SW480 (cell line): ENCODE measurements at regions not wholly inside any gene's neighbourhood (a gene's known extent, or its start where the extent isn't known, plus 50 kb on each side); places are given as distances from the start of the nearest gene placed in this dataset.
"Not testable (repeated sequence)": the region's sequence is repeated elsewhere in the genome, so short reads cannot be mapped to it uniquely, and the experiment has no call there.

ENCODE experiments used
- DNase-seq: peaks from one replicate; pipeline ENCODE4 v3.0.0-alpha.2; 2016; ENCODE audit warnings: low spot score

DNA sequence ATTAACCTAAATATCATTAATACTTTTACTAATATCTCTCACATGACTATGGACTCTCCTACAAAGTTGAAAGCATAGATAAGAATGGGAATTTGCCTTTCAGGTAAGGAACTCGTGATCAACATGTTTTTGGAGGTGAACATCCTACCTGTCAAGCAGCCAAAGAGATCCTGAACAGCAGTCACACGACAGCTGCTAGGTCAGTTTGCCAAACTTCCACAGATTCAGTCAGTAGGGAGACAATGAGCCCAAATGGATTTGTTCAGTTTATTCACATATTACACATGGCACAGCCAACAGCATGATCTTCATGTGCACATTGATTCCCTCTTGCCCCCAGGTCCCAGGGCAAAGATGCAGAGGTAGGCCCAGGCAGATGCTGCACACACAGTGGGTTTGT is 86.1 kb upstream of the LOC128125822 start:
- no peak for DNase-seq

GRCh38 chr6:63487103-63487813 is 85.0 kb upstream of the LOC128125822 start:
- no peak for DNase-seq

DNA sequence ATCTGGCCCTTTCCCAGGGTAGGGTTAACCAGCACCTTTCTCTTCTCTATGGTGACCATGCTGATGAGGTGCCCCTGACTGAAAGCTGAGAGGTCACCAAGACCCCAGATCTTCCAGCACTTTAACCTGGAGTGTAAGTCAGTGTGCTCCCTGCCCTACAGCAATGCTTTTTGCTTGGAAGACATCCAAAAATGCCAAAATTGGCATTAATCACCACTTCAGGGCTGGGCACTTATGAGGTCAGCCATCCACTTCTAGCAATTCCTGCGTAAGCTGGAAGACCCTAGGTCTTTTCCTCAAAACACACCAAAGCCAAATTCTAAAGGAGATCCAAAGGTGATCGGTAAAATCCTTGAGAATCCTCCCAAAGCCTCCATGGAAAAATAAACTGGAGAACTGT is 81.2 kb upstream of the LOC128125822 start:
- no peak for DNase-seq

- no peak for DNase-seq
These were observed 79.8 kb upstream of the LOC128125822 start for GRCh38 chr6:63492476-63492875.

GRCh38 chr6:63493557-63493956 is 78.7 kb upstream of the LOC128125822 start:
- DNase-seq: no peak

DNA sequence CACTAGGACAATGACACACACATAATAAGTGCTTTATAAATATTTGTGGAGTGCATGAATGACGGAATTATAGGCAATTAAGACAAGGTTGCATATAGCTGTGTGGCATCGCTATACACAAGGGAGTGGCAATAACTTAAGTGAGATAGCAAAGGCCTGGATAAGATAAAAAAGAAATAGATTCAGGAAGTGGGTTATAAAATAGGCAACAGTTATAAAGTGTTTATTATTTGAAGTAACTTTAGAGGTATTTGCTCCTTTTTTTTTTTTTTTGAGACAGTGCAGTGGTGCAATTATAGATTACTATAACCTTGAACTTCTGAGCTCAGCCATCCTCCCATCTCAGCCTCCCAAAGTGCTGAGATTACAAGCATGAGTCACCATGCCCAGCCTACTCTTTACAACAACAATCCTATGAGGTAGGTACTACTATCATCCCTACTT is 75.9 kb upstream of the LOC128125822 start:
- no peak for DNase-seq

DNA sequence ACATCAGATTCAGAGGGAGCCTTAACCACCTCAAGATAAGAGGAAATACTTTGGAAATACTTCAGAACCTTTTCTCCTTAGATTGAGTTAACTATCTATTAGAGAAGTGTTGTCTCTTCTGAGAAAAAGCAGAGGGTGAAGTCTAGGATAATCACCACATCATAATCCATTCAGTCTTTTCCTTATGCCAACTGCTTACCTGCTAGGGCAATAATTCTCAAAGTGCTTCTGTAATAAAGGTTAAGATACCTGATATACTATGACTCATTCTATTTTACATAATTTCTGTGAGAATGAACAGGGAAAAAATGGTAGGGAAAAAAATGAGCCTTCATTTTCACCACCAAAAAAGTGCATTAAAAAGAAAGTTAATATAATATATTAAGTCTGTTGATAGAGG is 70.1 kb upstream of the LOC128125822 start:
- DNase-seq: no peak

DNA sequence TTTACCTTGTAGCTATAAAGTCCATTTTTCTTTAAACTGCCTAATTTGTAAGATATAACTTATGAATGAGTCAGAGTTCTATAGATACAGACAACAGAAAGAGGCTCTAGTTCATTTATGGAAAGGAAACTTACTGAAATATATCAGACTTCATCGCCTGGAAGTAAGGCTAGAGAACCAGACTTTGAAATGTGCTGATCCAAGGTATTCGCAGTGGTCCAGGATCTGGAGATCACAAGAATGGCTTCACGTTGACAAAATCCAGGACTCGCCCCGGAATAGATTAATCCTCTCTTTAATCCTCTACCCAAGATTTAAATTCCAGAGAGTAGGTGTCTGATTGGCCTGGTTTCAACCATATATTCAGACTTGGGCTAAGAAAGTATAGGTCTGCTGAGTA is 69.1 kb upstream of the LOC128125822 start:
- no peak for DNase-seq

DNA sequence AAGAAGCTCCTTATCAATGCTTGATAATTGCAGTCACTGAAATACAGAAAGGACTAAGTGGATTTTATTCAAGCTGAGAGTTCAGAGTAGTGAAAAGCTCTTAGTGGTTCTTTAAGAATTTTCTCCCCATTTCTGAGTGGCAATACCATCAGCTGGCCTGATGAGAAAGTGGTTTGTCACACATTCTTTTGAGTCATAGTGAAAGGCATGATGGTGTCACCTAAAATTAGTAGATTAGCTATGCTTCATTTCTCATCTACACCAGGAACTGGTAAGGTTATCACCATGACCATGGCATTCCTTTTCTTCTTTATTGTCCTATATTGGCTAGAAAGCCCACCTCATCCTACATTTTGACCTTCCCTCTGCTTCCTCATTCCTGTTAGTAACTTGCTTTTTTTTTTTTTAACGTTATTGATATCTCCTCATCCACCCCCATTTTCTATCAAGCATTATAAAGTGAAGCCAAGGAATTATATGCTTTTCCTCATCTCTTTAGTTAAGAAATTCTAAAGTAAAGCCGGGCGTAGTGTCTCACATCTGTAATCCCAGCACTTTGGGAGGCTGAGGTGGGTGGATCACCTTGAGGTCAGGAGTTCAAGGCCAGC is 67.4 kb upstream of the LOC128125822 start:
- DNase-seq: no peak

- no peak for DNase-seq
These were observed 65.2 kb upstream of the LOC128125822 start for GRCh38 chr6:63507096-63507495.

GRCh38 chr6:63509652-63510352 is 62.5 kb upstream of the LOC128125822 start:
- no peak for DNase-seq

DNA sequence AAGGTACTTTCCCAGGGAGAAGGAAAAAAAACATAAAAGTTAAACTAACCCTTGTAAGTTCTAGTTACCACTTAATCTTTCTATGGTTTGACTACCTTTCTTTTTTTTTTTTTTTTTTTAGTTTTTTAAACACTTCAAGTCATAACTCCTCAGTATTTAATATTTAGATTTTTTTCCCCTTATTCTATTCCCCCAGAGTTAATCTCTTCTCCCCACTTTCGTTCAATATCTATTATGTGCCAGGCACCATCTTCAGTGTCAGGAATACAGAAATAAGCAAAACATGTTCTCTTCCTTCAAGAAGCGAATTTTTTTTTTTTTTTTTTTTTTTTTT is 62.0 kb upstream of the LOC128125822 start:
- no peak for DNase-seq

DNA sequence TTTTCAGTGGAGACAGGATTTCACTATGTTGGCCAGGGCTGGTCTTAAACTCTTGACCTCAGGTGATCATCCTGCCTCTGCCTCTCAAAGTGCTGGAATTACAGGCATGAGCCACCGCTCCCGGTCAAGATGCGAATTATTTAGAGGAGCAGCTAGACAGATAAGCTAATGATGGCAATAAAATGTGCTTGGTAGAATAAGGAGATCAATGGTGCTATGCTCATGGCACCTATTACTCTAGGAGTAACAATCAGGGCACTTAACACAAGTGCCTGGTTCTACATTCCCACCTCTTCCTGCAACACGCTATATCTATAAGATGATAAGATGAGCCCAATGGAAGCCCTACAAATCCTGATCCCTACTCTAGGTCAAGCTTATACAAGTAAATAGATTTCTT is 61.4 kb upstream of the LOC128125822 start:
- DNase-seq: no peak

- no peak for DNase-seq
These were observed 57.6 kb upstream of the LOC128125822 start for GRCh38 chr6:63514488-63515173.

- DNase-seq: not testable (repeated sequence)
These were observed 57.1 kb upstream of the LOC128125822 start for GRCh38 chr6:63515227-63515626.

GRCh38 chr6:63516186-63516944 is 55.9 kb upstream of the LOC128125822 start:
- no peak for DNase-seq

DNA sequence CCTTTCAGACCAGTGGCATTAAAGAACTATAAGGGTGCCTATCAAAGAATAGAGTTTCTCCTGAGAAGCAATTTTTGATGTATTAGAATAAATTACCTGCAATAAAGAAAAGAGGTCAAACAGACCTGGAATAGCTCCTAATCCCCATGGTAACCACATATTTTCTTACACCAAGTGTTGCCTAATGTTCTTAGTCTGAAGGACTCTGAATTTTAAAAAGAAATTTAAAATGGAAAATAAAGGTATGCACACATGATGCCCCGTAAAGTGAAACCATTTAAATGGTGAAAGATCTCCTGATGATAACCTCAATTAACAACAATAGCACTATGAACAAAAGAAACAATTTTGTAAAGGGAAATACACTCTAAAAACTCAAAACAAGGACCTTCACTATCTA is 55.1 kb upstream of the LOC128125822 start:
- no peak for DNase-seq

DNA sequence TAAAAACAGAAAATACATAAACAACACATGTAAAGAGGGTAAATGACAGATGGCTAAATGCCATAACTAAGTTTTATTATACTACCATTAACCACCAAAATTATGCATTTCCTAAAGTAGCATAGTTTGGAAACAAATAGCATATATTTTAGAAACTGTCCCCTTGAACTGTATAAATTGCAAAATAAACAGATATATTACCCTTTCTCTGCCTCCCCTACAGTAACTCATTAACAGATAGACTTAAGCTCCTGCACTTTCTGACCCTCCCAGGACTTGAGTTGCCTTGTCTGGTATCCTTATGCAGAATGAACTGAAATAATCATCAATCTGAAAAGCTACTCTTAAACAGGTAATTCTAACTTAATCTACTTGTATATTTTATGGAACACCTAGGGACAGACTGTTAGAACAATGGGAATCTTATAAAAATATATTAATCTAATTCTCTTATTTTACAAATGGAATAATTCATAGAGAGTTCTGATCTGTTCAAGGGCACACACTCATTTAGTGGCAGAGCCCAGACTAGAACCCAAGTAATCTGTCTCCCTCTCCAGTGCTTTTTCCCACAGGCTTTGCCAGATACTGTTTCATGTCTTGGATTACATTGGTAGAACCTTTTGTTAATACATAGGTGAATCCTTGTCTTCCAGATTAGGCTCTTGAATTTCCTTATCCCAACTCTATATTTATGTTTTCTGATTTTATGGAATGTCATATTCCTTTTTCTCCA is 50.6 kb upstream of the LOC128125822 start:
- DNase-seq: no peak
